ENCODE measurements at regions not wholly inside any gene's neighbourhood (a gene's known extent, or its start where the extent isn't known, plus 50 kb on each side); places are given as distances from the start of the nearest gene placed in this dataset.

GRCh38 chr5:158100373-158100888 is 241.5 kb upstream of the CLINT1 start:
- Histone ChIP-seq H3K9me3 (no peaks in the 10 kb centered on the region), H3K36me3 (no peaks in the 10 kb centered on the region), H3K27me3 (no peaks in the 10 kb centered on the region), H3K27ac (no peak overlapping the region), H3K4me3 (replicated peaks in 1 of 3) (no peak overlapping the region), H3K4me1 (no peaks in the 10 kb centered on the region)
- 64 to 71% methylated on average over 2 of the region's 2 CpGs for WGBS, 2 donors
- DNase-seq: no peak
- TF ChIP-seq CTCF (IDR thresholded peaks at IDR 0.05): no peak
- intact Hi-C loops (cut with DNase I): no loop called here

- H3K9me3 ChIP-seq: no peaks in the 10 kb centered on the region
- no peak overlapping the region for H3K27ac ChIP-seq
- no peak for DNase-seq
- intact Hi-C loops (cut with DNase I): no loop called here
- TF ChIP-seq CTCF (IDR thresholded peaks at IDR 0.05) (no peak), POLR2A (IDR thresholded peaks at IDR 0.05) (no peak)
- WGBS, 2 donors: 85 to 87% methylated on average over 12 of the region's 12 CpGs
- no peaks in the 10 kb centered on the region for H3K27me3 ChIP-seq
- no peak overlapping the region for H3K4me3 ChIP-seq (replicated peaks in 1 of 3)
- no peaks in the 10 kb centered on the region for H3K36me3 ChIP-seq
- H3K4me1 ChIP-seq: no peaks in the 10 kb centered on the region
Observed at GRCh38 chr5:158099571-158100105, 240.7 kb upstream of the CLINT1 start.

- WGBS, 2 donors: 87 to 98% methylated on average over 1 of the region's 1 CpG
Observed at GRCh38 chr5:158096835-158097234, 237.9 kb upstream of the CLINT1 start.

GRCh38 chr5:158086856-158087255 is 227.9 kb upstream of the CLINT1 start:
- Histone ChIP-seq H3K27me3 (no peaks in the 10 kb centered on the region), H3K27ac (no peak overlapping the region), H3K9me3 (no peaks in the 10 kb centered on the region), H3K36me3 (no peaks in the 10 kb centered on the region), H3K4me1 (no peaks in the 10 kb centered on the region), H3K4me3 (replicated peaks in 1 of 3) (no peak overlapping the region)
- intact Hi-C loops (cut with DNase I): no loop called here
- 54 to 55% methylated on average over 3 of the region's 3 CpGs for WGBS, 2 donors
- no peak for TF ChIP-seq CTCF (IDR thresholded peaks at IDR 0.05)
- TF ChIP-seq POLR2A (IDR thresholded peaks at IDR 0.05): no peak
- DNase-seq: no peak

More at GRCh38 chr5:158096835-158097234, 237.9 kb upstream of the CLINT1 start:
- DNase-seq: no peak
- intact Hi-C loops (cut with DNase I): no loop called here
- Histone ChIP-seq H3K27ac (no peak overlapping the region), H3K9me3 (no peaks in the 10 kb centered on the region), H3K4me1 (no peaks in the 10 kb centered on the region), H3K27me3 (no peaks in the 10 kb centered on the region), H3K4me3 (replicated peaks in 1 of 3) (no peak overlapping the region), H3K36me3 (no peaks in the 10 kb centered on the region)
- TF ChIP-seq CTCF (IDR thresholded peaks at IDR 0.05): no peak
- no peak for TF ChIP-seq POLR2A (IDR thresholded peaks at IDR 0.05)

- TF ChIP-seq POLR2A (IDR thresholded peaks at IDR 0.05) (no peak), CTCF (IDR thresholded peaks at IDR 0.05) (no peak)
- H3K27me3 ChIP-seq: no peaks in the 10 kb centered on the region
- DNase-seq: no peak
- H3K4me1 ChIP-seq: no peaks in the 10 kb centered on the region
- 66 to 68% methylated on average over 4 of the region's 4 CpGs for WGBS, 2 donors
- H3K9me3 ChIP-seq: no peaks in the 10 kb centered on the region
- no peaks in the 10 kb centered on the region for H3K36me3 ChIP-seq
- no peak overlapping the region for H3K4me3 ChIP-seq (replicated peaks in 1 of 3)
- no peak overlapping the region for H3K27ac ChIP-seq
- intact Hi-C loops (cut with DNase I): no loop called here
Observed at GRCh38 chr5:158084292-158084691, 225.3 kb upstream of the CLINT1 start.

Data from thyroid gland (tissue), 4 donors.